Aorta (tissue), 5 donors: ENCODE measurements at regions not wholly inside any gene's neighbourhood (a gene's known extent, or its start where the extent isn't known, plus 50 kb on each side); places are given as distances from the start of the nearest gene placed in this dataset.
"Not testable (repeated sequence)": the region's sequence is repeated elsewhere in the genome, so short reads cannot be mapped to it uniquely, and the experiment has no call there.

Experiments used
- ATAC-seq: fragments of 200-7000 bp; cut with Tn5 transposase; one replicate; pipeline ENCODE4 v1.9.1; 2022; ENCODE audit warnings: moderate library complexity; ENCODE audit not compliant: low FRiP score
- DNase-seq, 2 donors: peaks; one replicate each; pipeline ENCODE4 v3.0.0-alpha.2; 2020
- H3K27ac ChIP-seq, 2 donors: one replicate each; pipeline ENCODE4 v1.5.1; 2013; ENCODE audit warnings: low read length in 2 of 2, mild to moderate bottlenecking in 2 of 2, moderate library complexity in 2 of 2, control low read depth in 1 of 2, inconsistent platforms in 1 of 2, low read depth in 1 of 2
- H3K27me3 ChIP-seq, 2 donors: one replicate each; pipeline ENCODE4 v1.6.1; 2013; ENCODE audit warnings: control low read depth in 1 of 2, low read length in 1 of 2, mild to moderate bottlenecking in 1 of 2, moderate library complexity in 1 of 2; ENCODE audit not compliant: insufficient read depth in 2 of 2, control insufficient read depth in 1 of 2
- H3K36me3 ChIP-seq, 2 donors: one replicate each; pipeline ENCODE4 v1.6.1; 2013; ENCODE audit warnings: control low read depth in 1 of 2, low read length in 1 of 2, mild to moderate bottlenecking in 1 of 2; ENCODE audit not compliant: insufficient read depth in 2 of 2, control insufficient read depth in 1 of 2
- H3K4me1 ChIP-seq, 2 donors: one replicate each; pipeline ENCODE4 v1.6.1; 2013; ENCODE audit warnings: low read length in 2 of 2, control low read depth in 1 of 2, mild to moderate bottlenecking in 1 of 2, moderate library complexity in 1 of 2; ENCODE audit not compliant: insufficient read depth in 2 of 2, control insufficient read depth in 1 of 2
- H3K4me3 ChIP-seq, 2 donors: one replicate each; pipeline ENCODE4 v1.5.1; 2013; ENCODE audit warnings: low read length in 2 of 2, control low read depth in 1 of 2, mild to moderate bottlenecking in 1 of 2
- H3K9me3 ChIP-seq: one replicate; pipeline ENCODE4 v1.6.1; 2013; ENCODE audit warnings: mild to moderate bottlenecking, low read length; ENCODE audit not compliant: control insufficient read depth
- WGBS, 2 donors: extraction: QIAGEN DNeasy Blood & Tissue Kit; methylation state at CpG; one replicate each; pipeline ENCODE4 v1.1.7; 2013; 5-methylcytosine and 5-hydroxymethylcytosine counted together
- intact Hi-C, 2 donors: fragments of 100-400 bp; cut with DNase I; formaldehyde crosslinking; loops; one replicate each; pipeline versions ENCODE4 v1.14.2 to v1.15.0; 2022
- donor health status: healthy with polysubstance abuse.
- donor health status: Bipolar disorder and iron deficiency.
- donor health status: DM: no; HTN: no; CAD: no.
- donor health status: DM: no; HTN: no; CAD: no.
- donor health status: DM: yes; HTN: yes; CAD: no.

DNA sequence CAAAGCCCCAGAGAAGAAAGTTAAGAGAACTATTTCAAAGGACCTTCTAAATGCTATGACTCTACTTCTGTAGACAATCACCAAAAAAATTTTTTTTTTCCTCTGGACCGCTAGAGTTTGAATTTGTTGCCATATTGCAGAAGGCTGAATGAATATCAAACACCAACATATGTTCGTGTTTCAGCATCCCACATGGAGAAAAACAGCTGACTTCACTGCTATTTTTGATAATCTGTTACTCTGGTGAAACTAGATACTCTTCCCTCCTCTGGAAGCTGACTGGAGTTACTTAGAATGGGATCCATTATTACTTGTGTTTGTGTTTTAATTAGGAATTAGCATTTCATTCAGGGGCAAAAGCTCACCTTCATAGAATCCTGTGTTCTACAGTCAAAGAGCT, 447.0 kb downstream of the AASDHPPT start:
- ATAC-seq = no peak
- Histone ChIP-seq H3K36me3 (no peaks in the 10 kb centered on the region), H3K27me3 (peaks cover 0 to 3% of the 10 kb centered on the region in 2 donors), H3K9me3 (peaks cover 4% of the 10 kb centered on the region), H3K4me1 (no peaks in the 10 kb centered on the region), H3K27ac (no peak overlapping the region), H3K4me3 (no peak overlapping the region)
- intact Hi-C loops = no loop called here
- 62 to 66% methylated on average over 2 of the region's 2 CpGs for WGBS, 2 donors
- DNase-seq = no peak

DNA sequence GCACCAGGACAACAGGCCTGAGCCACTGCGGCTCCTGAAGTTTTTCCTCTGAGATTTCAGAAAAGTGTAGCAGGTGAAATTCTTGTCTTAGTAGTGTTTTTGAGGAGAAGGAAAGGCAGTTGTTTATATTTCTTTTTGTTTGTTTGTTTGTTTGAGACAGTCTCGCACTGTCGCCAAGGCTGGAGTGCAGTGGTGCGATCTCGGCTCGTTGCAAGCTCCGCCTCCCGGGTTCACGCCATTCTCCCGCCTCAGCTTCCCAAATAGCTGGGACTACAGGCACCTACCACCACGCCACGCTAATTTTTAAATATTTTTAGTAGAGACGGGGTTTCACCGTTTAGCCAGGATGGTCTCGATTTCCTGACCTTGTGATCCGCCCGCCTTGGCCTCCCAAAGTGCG, 454.2 kb downstream of the AASDHPPT start:
- H3K4me3 ChIP-seq, H3K9me3 ChIP-seq, H3K4me1 ChIP-seq, ATAC-seq, H3K27me3 ChIP-seq, intact Hi-C loops, H3K27ac ChIP-seq, H3K36me3 ChIP-seq: not testable (repeated sequence)
- DNase-seq = peak in 1 of 2 donors; percentile 45
- WGBS, 2 donors = 88 to 93% methylated on average over 18 of the region's 18 CpGs

DNA sequence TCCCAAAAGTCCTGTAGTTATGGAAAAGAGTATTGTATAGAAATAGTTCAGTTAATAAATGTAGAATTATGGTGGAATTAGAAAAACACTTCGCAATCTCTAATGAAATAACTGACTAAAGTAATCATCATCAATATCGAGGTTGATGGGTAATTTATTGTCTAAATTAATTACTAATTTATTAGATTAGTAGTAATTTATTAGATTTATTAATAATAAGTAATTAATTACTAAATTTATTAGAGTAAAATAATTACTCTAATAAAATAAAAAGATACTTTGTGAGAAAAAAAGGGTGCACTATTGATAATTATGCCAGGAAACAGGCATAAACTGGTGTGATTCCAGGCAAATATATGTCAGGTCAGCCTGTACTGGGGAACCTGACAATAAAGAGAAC, 455.6 kb downstream of the AASDHPPT start:
- WGBS, 2 donors = 92% methylated on average over 2 of the region's 2 CpGs
- intact Hi-C loops = no loop called here
- H3K27ac ChIP-seq = no peak overlapping the region
- ATAC-seq = no peak
- H3K4me1 ChIP-seq = no peaks in the 10 kb centered on the region
- H3K36me3 ChIP-seq = no peaks in the 10 kb centered on the region
- no peaks in the 10 kb centered on the region for H3K27me3 ChIP-seq
- DNase-seq = no peak
- H3K9me3 ChIP-seq = peaks cover 4% of the 10 kb centered on the region
- H3K4me3 ChIP-seq = no peak overlapping the region

DNA sequence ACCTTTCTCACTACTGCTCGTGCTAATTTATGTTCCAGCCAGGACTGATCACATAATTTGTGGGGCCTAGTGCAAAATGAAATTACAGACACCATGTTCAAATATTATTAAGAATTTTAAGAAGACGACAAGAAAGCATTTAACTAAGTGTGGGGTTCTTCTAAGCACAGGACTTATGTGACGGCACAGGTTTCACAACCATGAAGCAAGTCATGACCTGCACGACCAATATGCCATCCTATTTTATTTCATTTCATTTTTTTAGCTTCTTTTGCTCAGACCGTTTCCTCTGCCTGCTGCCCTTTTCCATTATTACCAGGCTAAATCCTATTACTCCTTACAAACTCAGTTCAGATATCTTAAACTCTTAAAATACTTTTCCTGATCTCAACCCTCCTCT, 462.5 kb downstream of the AASDHPPT start:
- Histone ChIP-seq H3K36me3 (no peaks in the 10 kb centered on the region), H3K4me1 (no peaks in the 10 kb centered on the region), H3K9me3 (peaks cover 3% of the 10 kb centered on the region), H3K4me3 (no peak overlapping the region), H3K27ac (no peak overlapping the region), H3K27me3 (no peaks in the 10 kb centered on the region)
- intact Hi-C loops = no loop called here
- ATAC-seq = no peak
- no peak for DNase-seq
- WGBS, 2 donors = 66 to 69% methylated on average over 5 of the region's 5 CpGs

DNA sequence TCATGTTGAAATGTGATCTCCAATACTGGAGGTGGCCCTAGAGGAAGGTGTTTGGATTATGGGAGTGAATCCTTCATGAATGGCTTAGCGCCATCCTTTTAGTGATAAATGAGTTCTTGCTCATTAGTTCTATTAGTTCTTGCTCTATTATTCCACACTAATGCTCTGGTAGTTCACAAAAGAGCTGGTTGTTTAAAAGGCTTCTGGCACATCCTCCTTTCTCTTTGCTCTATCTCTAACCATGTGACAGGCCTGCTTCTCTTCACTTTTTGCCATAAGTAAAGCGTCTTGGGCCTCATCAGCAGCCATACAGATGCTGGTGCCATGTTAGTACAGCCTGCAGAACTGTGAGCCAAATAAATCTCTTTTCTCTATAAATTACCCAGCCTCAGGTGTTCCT, 469.9 kb downstream of the GUCY1A2 start:
- intact Hi-C loops = no loop called here
- peaks cover 5% of the 10 kb centered on the region for H3K9me3 ChIP-seq
- no peaks in the 10 kb centered on the region for H3K27me3 ChIP-seq
- H3K4me3 ChIP-seq = no peak overlapping the region
- ATAC-seq (no peak), DNase-seq (no peak)
- H3K4me1 ChIP-seq = no peaks in the 10 kb centered on the region
- no peaks in the 10 kb centered on the region for H3K36me3 ChIP-seq
- 67 to 90% methylated on average over 2 of the region's 2 CpGs for WGBS, 2 donors
- H3K27ac ChIP-seq = no peak overlapping the region

DNA sequence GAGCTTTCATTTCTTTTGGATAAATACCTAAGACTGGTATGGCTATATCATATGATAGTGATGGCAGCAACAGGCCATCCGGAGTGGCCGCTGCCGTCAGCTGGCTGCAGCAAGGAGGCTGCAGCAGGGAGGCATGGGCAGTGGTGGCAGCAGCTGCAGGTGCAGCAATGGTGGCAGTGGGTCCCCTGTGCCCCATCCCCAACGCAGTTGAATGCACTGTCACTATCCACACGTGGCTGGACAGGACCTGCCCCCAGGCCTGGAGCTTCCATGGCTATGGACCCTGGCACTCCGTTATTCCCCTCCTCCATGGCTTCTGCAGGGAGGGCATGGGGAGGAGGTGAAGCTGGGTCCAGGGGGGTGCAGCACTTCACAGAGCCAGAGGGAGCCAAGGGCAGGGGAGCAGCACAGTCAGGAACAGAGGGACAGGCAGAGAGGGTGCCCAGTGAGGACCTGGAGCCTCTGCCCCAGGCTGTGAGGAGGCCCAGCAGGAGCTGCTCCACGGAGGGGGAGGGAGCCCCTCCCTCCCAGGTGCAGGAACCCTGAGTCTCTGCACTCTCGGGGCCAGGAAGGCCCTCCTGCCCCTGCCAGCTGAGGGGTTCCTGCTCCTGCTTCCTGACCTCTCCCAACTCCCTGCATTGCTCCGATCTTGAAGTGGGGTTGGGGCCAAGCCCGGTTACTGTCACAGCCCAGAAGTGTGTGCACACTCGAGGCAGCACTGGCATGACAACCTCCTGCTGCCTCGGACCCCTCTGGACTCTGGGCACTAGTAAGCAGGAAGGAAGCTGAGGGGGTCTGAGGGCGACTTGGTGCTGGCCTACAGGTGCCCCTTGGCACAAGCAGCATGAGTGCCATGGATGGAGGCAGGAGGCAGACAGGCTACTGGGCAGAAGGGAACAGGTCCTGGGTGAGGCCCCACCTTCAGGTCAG, 466.3 kb downstream of the GUCY1A2 start:
- H3K4me1 ChIP-seq = no peaks in the 10 kb centered on the region
- H3K9me3 ChIP-seq = peaks cover 2% of the 10 kb centered on the region
- intact Hi-C loops = no loop called here
- H3K36me3 ChIP-seq = no peaks in the 10 kb centered on the region
- ATAC-seq = peak; percentile 56
- no peak overlapping the region for H3K27ac ChIP-seq
- no peaks in the 10 kb centered on the region for H3K27me3 ChIP-seq
- DNase-seq = peak in 1 of 2 donors; percentile 36
- no peak overlapping the region for H3K4me3 ChIP-seq
- 92 to 97% methylated on average over 11 to 13 of the region's 13 CpGs for WGBS, 2 donors

DNA sequence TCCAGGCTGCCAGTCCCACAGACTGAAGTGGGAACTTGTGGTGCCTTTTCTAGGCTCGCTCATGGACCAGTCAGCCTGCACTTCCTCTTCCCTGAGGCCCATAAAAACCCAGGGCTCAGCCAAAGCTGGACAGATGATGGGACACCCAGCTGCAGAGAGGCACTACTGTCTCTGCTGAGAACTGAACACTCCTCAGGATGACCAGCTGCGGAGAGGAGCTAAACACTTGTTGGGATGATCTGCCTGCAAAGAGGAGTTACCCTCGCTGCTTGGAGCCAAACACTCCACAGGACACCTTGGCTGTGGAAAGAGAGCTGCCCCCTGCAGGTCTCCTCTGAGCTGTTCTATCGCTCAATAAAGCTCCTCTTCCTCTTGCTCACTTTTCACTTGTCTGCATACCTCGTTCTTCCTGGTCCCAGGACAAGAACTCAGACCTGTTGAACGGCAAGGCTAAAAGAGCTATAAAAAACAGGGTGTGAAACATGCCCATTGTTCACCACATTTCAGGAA, 465.5 kb downstream of the GUCY1A2 start:
- Histone ChIP-seq H3K27me3 (no peaks in the 10 kb centered on the region), H3K9me3 (peaks cover 2% of the 10 kb centered on the region), H3K36me3 (no peaks in the 10 kb centered on the region), H3K27ac (no peak overlapping the region), H3K4me3 (no peak overlapping the region), H3K4me1 (no peaks in the 10 kb centered on the region)
- WGBS, 2 donors = 94 to 99% methylated on average over 6 of the region's 6 CpGs
- intact Hi-C loops = no loop called here
- ATAC-seq (no peak), DNase-seq (no peak)

DNA sequence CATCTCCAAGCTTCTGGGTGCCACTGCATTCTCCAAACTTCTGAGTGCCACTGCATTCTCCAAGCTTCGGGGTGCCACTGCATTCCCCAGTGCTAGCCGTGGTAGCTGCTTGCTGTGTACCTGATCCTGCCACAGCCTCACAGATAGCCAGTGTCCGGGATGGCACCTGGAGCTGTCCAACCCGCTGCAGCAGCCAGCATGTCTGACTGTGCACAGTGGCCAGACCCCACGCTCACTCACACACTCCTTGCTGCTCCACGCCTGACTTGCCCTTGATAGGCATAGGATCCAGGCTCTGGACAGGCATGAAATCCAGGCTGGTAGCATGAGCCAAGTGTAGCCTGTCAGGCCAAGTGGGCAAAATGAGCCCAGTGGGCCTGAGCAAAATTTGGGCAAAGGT, 465.0 kb downstream of the GUCY1A2 start:
- Histone ChIP-seq H3K27me3 (no peaks in the 10 kb centered on the region), H3K27ac (no peak overlapping the region), H3K9me3 (peaks cover 2% of the 10 kb centered on the region), H3K36me3 (no peaks in the 10 kb centered on the region), H3K4me1 (no peaks in the 10 kb centered on the region), H3K4me3 (no peak overlapping the region)
- DNase-seq (peak in 1 of 2 donors; percentile 60), ATAC-seq (no peak)
- 92 to 96% methylated on average over 6 of the region's 6 CpGs for WGBS, 2 donors
- intact Hi-C loops = no loop called here
